HG02610 (cell line): ENCODE measurements at regions not wholly inside any gene's neighbourhood (a gene's known extent, or its start where the extent isn't known, plus 50 kb on each side); places are given as distances from the start of the nearest gene placed in this dataset.

ENCODE experiments used
- ATAC-seq: cut with Tn5 transposase; IDR thresholded peaks from one replicate; pipeline ENCODE4 v1.9.1; 2021; ENCODE audit warnings: mild to moderate bottlenecking, moderate library complexity; ENCODE audit not compliant: unreplicated experiment

DNA sequence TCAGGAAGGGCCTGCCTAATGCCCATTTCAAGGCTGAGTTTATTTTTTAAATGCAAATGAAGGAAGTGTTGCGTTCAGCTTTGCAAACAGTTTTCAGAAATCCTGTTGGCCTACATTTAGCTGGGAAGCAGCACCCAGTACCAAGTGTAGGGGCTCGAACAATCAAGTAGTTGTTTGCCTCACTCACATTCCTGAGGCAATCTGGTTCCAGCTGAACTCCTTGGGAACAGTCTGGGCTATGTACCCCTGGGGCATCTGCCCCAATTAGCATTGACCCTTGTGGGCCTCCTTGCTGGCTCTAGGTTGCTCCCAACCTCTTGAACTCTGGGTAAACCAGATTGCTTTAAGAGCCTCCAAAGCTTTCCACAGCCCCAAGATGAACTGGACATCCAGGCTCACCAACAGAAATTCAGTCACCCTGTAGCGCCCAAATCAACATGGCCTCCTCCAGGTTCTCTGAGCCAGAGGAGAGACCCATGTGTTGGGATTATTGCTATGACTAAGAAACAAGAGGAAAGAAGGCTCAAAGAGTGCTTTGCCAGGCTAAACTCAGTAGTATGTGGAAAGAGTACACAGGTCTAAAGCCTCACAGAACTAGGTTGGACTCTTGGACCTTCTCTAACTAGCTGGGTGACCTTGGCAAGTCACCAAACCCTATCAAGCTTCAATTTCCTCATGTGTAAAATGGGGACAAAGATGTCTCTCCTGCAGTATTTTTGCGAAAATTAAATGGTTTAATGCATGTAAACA is 532.7 kb downstream of the SOX2 start:
- ATAC-seq, result no peak

DNA sequence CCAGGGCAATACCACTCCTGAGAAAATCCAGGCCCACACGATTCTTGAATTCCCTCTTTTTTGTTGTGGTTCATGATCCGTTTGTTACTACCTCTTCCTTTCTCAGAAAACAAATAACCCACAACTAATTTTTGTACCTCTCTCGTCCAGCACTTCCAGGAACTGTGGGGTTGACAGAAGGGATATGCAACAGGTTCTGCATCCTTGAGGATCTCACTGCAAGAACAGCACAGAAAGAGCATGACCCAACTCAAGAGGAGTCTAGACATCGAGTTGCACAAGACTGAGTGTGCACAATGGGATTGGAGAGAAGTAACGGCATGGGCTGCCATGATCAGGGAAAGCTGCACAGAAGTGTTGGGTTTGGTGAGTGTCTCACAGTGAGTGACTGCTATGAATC is 533.3 kb downstream of the SOX2 start:
- ATAC-seq, result no peak

DNA sequence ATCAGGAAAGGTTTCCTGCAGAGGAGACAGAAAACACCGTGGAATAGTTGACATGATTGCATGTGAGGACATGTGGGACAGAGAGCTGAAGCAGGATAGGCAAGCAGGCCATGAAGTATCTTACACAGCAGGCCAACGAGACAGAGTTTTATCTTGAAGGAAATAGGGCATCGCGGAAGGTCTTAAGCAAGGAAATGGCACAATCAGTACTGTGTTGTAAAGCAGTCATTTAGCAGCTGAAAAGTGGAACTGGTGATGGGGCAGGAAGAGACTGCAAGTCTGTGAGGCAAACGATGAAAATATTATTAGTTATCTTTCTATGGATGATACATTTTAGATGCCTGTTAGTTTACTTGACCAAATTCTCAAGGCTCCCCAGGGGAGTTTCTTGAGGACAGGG is 535.1 kb downstream of the SOX2 start:
- no peak for ATAC-seq

- no peak for ATAC-seq
Observed at GRCh38 chr3:182248349-182248880, 536.7 kb downstream of the SOX2 start.

DNA sequence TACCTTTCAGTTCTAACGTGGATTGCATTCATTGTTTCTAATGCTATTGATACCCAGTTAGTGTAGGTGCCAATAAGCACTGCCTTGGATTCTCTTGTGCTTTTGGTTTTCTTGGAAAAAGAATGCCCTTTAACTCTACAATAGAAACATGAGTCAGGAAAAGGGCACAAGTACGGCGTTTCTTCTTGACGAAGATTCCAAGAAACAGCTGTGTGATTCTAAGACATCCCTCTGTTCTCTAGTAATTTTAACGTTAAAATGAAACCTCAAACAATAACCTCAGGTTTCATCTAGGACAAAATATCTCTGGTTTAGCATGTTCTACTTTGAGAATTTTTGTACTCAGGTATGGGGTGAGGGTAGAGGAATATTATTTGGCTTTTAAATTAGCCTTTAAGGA is 540.5 kb upstream of the ATP11B start:
- ATAC-seq, result no peak

DNA sequence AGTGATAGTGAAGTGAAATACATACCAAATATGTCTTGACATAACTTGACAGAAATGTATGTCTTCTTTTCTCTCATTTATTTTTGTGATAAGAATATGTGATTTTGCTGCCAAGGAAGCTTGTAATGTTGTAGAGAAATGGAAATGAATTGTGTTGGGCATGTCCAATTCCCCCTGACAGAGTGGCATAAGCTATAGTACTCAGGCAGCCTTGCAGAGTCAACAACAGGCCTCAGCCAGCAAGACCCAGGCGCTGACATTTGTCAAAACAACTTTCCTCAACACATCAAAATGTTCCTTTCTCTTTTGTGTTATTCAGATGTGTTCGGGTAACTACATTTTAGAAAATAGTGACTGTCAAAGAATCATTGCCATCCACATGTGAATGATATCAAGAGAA is 538.1 kb upstream of the ATP11B start:
- ATAC-seq, result no peak

DNA sequence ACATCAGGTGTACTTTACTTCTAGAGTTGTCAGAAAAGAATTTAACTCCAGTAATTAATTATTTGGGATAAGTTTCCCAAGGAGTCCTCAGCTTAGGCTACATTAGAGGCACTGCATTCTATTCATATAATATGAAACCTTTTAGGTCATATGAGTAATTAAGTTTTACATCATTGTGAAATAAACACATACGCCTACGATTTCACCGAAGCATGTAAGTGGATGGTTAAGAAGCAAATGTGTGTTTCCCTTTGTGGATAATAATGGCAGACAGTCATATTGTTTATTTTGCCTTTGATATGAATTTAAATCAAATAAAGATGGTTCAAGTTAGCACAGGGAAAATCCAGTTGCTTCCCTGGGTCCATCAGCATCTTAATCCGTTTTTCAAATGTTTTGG is 535.9 kb upstream of the ATP11B start:
- ATAC-seq, result no peak

GRCh38 chr3:182258538-182259177 is 534.6 kb upstream of the ATP11B start:
- no peak for ATAC-seq

- no peak for ATAC-seq
Observed at GRCh38 chr3:182259579-182259978, 533.7 kb upstream of the ATP11B start.

GRCh38 chr3:182261041-182261440 is 532.3 kb upstream of the ATP11B start:
- no peak for ATAC-seq

- no peak for ATAC-seq
Observed at GRCh38 chr3:182268711-182269110, 524.6 kb upstream of the ATP11B start.

GRCh38 chr3:182276512-182276911 is 516.8 kb upstream of the ATP11B start:
- ATAC-seq, result no peak

DNA sequence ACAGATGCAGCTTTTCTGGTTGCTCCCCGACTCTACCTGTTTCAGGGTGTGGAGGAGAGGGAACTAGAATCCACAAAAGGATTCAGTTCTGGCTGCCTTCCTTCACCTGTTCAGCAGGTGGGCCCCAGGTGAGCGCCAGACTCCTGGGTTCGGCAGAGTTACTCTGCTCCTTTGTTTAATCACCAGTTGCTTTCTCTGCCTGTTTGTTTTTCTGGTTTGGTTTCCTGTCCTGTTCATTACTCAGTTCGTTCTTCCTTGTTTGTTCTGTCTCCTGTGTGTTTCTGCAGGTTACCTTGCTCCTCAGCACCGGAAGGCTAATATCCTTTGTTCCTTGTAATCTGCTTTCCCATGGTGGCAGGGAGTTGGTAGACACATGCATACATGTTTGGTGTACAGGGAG is 508.5 kb upstream of the ATP11B start:
- ATAC-seq, result no peak

- no peak for ATAC-seq
Observed at GRCh38 chr3:182292591-182292990, 500.7 kb upstream of the ATP11B start.

GRCh38 chr3:182294256-182294655 is 499.0 kb upstream of the ATP11B start:
- no peak for ATAC-seq

- ATAC-seq, result no peak
Observed at GRCh38 chr3:182294696-182295095, 498.6 kb upstream of the ATP11B start.

- no peak for ATAC-seq
Observed at GRCh38 chr3:182300266-182300665, 493.0 kb upstream of the ATP11B start.

DNA sequence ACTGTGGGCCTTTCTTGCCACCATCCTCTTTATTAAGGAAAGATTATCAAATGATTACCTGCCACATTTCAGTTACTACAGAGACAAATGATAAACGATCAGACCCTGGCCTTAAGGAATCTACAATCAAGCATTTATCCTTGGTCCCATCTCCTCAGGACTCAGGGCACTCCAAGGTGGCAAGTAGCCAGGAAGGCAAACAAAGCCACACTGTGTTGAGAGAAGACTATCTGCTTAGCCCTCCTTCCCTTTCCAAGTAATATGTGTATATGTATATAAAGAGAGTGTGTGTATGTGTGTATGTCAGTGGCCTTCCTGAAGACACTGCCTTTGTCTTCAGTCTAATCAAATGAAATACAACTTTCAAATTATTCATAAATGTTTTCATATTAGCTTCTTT is 490.1 kb upstream of the ATP11B start:
- no peak for ATAC-seq

DNA sequence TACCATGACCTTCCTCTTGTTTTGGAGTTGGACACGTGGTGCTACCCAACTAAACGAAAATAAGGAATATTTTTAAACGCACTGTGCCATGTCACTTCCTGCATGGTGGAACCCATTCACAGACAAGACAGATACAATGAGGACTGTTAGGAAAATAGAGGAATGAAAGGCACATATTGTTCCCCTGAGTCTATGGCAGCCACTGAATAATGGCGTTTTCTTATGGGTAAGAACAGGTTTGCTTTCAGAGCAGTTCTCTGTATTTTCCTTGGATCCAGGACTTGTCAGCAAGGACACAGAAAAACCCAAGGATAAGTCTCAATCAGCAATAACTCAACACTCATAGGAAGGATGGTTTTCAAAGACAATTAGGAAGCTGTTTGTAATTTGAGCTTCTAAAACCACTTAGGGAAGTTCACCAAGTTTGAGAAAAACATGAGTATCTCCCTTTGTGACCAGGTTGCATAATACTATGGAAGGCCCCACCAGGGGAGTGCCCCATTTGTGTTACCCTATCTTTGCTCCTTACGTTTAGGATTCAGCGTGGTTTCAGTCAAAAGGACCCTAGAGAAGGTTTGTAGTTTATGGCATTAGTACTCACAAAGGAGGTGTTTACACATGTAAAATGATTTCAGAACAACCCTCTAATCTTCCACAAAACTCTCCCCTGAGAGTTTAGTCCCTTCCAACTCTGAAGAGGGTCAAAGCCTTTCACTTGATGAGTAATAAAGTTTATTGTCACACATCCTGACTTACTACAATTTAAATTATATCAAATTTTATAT is 487.2 kb upstream of the ATP11B start:
- ATAC-seq, result no peak

DNA sequence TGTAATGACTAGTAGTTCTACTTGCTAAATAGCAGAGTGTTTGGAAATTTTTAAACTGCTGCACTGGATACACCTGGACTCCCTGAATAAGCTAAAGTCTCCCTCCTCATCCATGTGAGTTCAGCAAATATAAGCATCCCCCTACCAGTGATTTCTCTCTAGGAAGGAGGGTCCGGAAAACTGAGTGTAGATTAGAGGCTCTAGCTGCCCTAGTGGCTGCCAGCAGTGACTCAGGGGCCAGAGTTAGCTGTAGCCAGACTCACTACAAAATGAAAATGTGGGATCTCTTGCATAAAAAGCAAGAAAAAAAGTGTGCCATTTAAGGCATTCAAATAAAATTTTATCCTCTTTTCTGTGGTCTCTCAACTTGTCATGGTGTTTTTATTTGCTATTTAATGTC is 485.0 kb upstream of the ATP11B start:
- ATAC-seq, result no peak

- no peak for ATAC-seq
Observed at GRCh38 chr3:182309120-182309519, 484.2 kb upstream of the ATP11B start.

DNA sequence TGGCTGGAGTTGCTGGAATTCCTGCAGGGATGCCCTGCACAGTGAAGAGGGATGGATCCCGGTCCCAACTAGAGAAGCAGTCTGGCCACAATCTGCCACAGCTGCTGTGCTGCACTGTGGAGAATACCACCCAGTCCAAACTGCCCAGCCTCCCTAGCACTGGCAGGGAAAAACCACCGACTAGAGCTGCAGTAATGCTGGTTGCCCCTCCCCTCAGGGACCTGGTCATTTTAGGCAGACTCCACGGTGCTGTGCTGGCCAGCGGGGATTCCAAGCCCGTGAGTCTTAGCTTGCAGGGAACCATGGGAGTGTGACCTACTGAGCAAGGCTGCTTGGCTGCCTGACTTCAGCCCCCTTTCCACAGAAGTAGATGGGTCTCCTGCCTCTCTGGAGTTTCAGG is 478.0 kb upstream of the ATP11B start:
- ATAC-seq, result no peak
